HG03469 (cell line): ENCODE measurements at regions not wholly inside any gene's neighbourhood (a gene's known extent, or its start where the extent isn't known, plus 50 kb on each side); places are given as distances from the start of the nearest gene placed in this dataset.
A peak's percentile ranks its signal among the peaks of the same experiment; 100 is the strongest.
"Not testable (repeated sequence)": the region's sequence is repeated elsewhere in the genome, so short reads cannot be mapped to it uniquely, and the experiment has no call there.

Experiments used
- ATAC-seq: cut with Tn5 transposase; IDR thresholded peaks from one replicate; pipeline ENCODE4 v1.9.1; 2021; ENCODE audit warnings: mild to moderate bottlenecking, moderate library complexity, moderate number of reproducible peaks; ENCODE audit not compliant: unreplicated experiment

GRCh38 chr3:144499001-144499930 is 527.6 kb downstream of the DIPK2A start:
- ATAC-seq = no peak

GRCh38 chr3:144501467-144501866 is 529.8 kb downstream of the DIPK2A start:
- ATAC-seq = no peak

- no peak for ATAC-seq
These were observed 530.8 kb downstream of the DIPK2A start for GRCh38 chr3:144502402-144502801.

- ATAC-seq = not testable (repeated sequence)
These were observed 534.8 kb downstream of the DIPK2A start for GRCh38 chr3:144506375-144506774.

- ATAC-seq = no peak
These were observed 539.7 kb downstream of the DIPK2A start for GRCh38 chr3:144511346-144511745.

- no peak for ATAC-seq
These were observed 544.4 kb downstream of the DIPK2A start for GRCh38 chr3:144516026-144516425.

GRCh38 chr3:144516589-144516988 is 545.0 kb downstream of the DIPK2A start:
- no peak for ATAC-seq

- ATAC-seq = no peak
These were observed 549.5 kb downstream of the DIPK2A start for GRCh38 chr3:144521131-144521530.

- ATAC-seq = no peak
These were observed 550.8 kb downstream of the DIPK2A start for GRCh38 chr3:144522456-144522855.

GRCh38 chr3:144523396-144523795 is 551.8 kb downstream of the DIPK2A start:
- no peak for ATAC-seq

- ATAC-seq = no peak
These were observed 552.9 kb downstream of the DIPK2A start for GRCh38 chr3:144524531-144524930.

GRCh38 chr3:144529566-144529965 is 557.9 kb downstream of the DIPK2A start:
- no peak for ATAC-seq

- ATAC-seq = no peak
These were observed 573.2 kb downstream of the DIPK2A start for GRCh38 chr3:144544871-144545270.

- no peak for ATAC-seq
These were observed 574.9 kb downstream of the DIPK2A start for GRCh38 chr3:144546539-144546938.

- no peak for ATAC-seq
These were observed 576.7 kb downstream of the DIPK2A start for GRCh38 chr3:144548346-144548745.

GRCh38 chr3:144549166-144549565 is 577.5 kb downstream of the DIPK2A start:
- ATAC-seq = no peak

GRCh38 chr3:144552346-144553057 is 580.9 kb downstream of the DIPK2A start:
- no peak for ATAC-seq

GRCh38 chr3:144553301-144553700 is 581.7 kb downstream of the DIPK2A start:
- no peak for ATAC-seq

- no peak for ATAC-seq
These were observed 583.3 kb downstream of the DIPK2A start for GRCh38 chr3:144554889-144555288.

- peak; percentile 99 for ATAC-seq
These were observed 584.8 kb downstream of the DIPK2A start for GRCh38 chr3:144556392-144556791.

GRCh38 chr3:144557515-144557914 is 585.9 kb downstream of the DIPK2A start:
- no peak for ATAC-seq

- ATAC-seq = no peak
These were observed 592.4 kb downstream of the DIPK2A start for GRCh38 chr3:144564011-144564410.
